ENCODE measurements at regions not wholly inside any gene's neighbourhood (a gene's known extent, or its start where the extent isn't known, plus 50 kb on each side); places are given as distances from the start of the nearest gene placed in this dataset.

GRCh38 chr14:104333646-104334423 lies 195.4 kb downstream of the KIF26A start:
- TF ChIP-seq REST (IDR thresholded peaks at IDR 0.05; ENCODE audit: insufficient read depth in 1 of 2, low read depth in 2 of 2, low read length in 2 of 2) (no peak), SIN3A (IDR thresholded peaks at IDR 0.05; ENCODE audit: borderline replicate concordance, insufficient read depth, low read length) (no peak), TAF1 (IDR thresholded peaks at IDR 0.05; ENCODE audit: borderline replicate concordance, insufficient read depth, low read length) (no peak), FOXP2 (optimal IDR thresholded peaks at IDR 0.05; ENCODE audit: borderline replicate concordance, extremely low read depth, extremely low read length, insufficient read depth) (no peak), POLR2AphosphoS5 (IDR thresholded peaks at IDR 0.05; ENCODE audit: low read depth, low read length) (no peak)

GRCh38 chr14:104334424-104335161 lies 196.2 kb downstream of the KIF26A start:
- no peak for TF ChIP-seq FOXP2 (optimal IDR thresholded peaks at IDR 0.05; ENCODE audit: borderline replicate concordance, extremely low read depth, extremely low read length, insufficient read depth)
- no peak for TF ChIP-seq SIN3A (IDR thresholded peaks at IDR 0.05; ENCODE audit: borderline replicate concordance, insufficient read depth, low read length)
- no peak for TF ChIP-seq POLR2AphosphoS5 (IDR thresholded peaks at IDR 0.05; ENCODE audit: low read depth, low read length)

- no peak for TF ChIP-seq POLR2AphosphoS5 (IDR thresholded peaks at IDR 0.05; ENCODE audit: low read depth, low read length)
Measured at GRCh38 chr14:104335176-104335575, 196.8 kb downstream of the KIF26A start.

GRCh38 chr14:104335611-104336010 lies 197.2 kb downstream of the KIF26A start:
- TF ChIP-seq TAF1 (IDR thresholded peaks at IDR 0.05; ENCODE audit: borderline replicate concordance, insufficient read depth, low read length) (no peak), SIN3A (IDR thresholded peaks at IDR 0.05; ENCODE audit: borderline replicate concordance, insufficient read depth, low read length) (no peak), FOXP2 (optimal IDR thresholded peaks at IDR 0.05; ENCODE audit: borderline replicate concordance, extremely low read depth, extremely low read length, insufficient read depth) (no peak), POLR2AphosphoS5 (IDR thresholded peaks at IDR 0.05; ENCODE audit: low read depth, low read length) (no peak), REST (IDR thresholded peaks at IDR 0.05; ENCODE audit: insufficient read depth in 1 of 2, low read depth in 2 of 2, low read length in 2 of 2) (no peak)

- TF ChIP-seq SIN3A (IDR thresholded peaks at IDR 0.05; ENCODE audit: borderline replicate concordance, insufficient read depth, low read length) (no peak), REST (IDR thresholded peaks at IDR 0.05; ENCODE audit: insufficient read depth in 1 of 2, low read depth in 2 of 2, low read length in 2 of 2) (no peak)
Measured at GRCh38 chr14:104337351-104337750, 199.0 kb downstream of the KIF26A start.

GRCh38 chr14:104339361-104339760 lies 201.0 kb downstream of the KIF26A start:
- TF ChIP-seq SIN3A (IDR thresholded peaks at IDR 0.05; ENCODE audit: borderline replicate concordance, insufficient read depth, low read length): no peak
- TF ChIP-seq FOXP2 (optimal IDR thresholded peaks at IDR 0.05; ENCODE audit: borderline replicate concordance, extremely low read depth, extremely low read length, insufficient read depth): no peak
- TF ChIP-seq TAF1 (IDR thresholded peaks at IDR 0.05; ENCODE audit: borderline replicate concordance, insufficient read depth, low read length): no peak
- no peak for TF ChIP-seq REST (IDR thresholded peaks at IDR 0.05; ENCODE audit: insufficient read depth in 1 of 2, low read depth in 2 of 2, low read length in 2 of 2)
- TF ChIP-seq POLR2AphosphoS5 (IDR thresholded peaks at IDR 0.05; ENCODE audit: low read depth, low read length): no peak
